SK-N-SH (cell line): ENCODE measurements at regions not wholly inside any gene's neighbourhood (a gene's known extent, or its start where the extent isn't known, plus 50 kb on each side); places are given as distances from the start of the nearest gene placed in this dataset.

Experiments used
- CTCF ChIA-PET: fragments of 300-600, 350-600 bp; formaldehyde crosslinking; extraction: SDS; loops from one replicate; lab custom pipeline; 2021; lab: Yijun Ruan, JAX
- POLR2A ChIA-PET: fragments of 350-600 bp; sonication (Branson Sonifier 250); formaldehyde crosslinking; extraction: SDS; loops from one replicate; lab custom pipeline; 2020; ENCODE audit warnings: antibody characterized with exemption, inconsistent platforms; lab: Yijun Ruan, JAX
- DNase-seq: peaks from one replicate; pipeline ENCODE4 v3.0.0; 2012
- H2AFZ ChIP-seq: fragments of 200-600 bp; sonication (generic); 2 replicates; pipeline ENCODE4 v1.8.1; 2016; ENCODE audit warnings: antibody characterized with exemption, mild to moderate bottlenecking, low read depth
- H3F3A ChIP-seq: fragments of 200-600 bp; sonication (generic); replicated peaks from 2 replicates; pipeline ENCODE3; 2016; ENCODE audit warnings: antibody characterized with exemption, mild to moderate bottlenecking; ENCODE audit not compliant: insufficient read depth
- H3K27ac ChIP-seq, 2 experiments: fragments of 200-500 bp in 1 of 2; fragments of 200-600 bp in 1 of 2; sonication (Bioruptor generic) in 1 of 2; sonication (generic), shearing (Covaris generic) in 1 of 2; 2 replicates each; pipeline versions ENCODE4 v1.5.1 to v1.6.1; 2014 to 2016; ENCODE audit warnings: low read depth in 2 of 2, inconsistent platforms in 1 of 2, low read length in 1 of 2, mild to moderate bottlenecking in 1 of 2, mixed read lengths in 1 of 2
- H3K27me3 ChIP-seq: fragments of 200-600 bp; sonication (generic), shearing (Covaris generic); 2 replicates; pipeline ENCODE4 v1.6.1; 2016; ENCODE audit warnings: mixed run types; ENCODE audit not compliant: insufficient read depth
- H3K36me3 ChIP-seq, 2 experiments: fragments of 200-500 bp in 1 of 2; fragments of 200-600 bp in 1 of 2; sonication (Bioruptor generic) in 1 of 2; sonication (generic) in 1 of 2; replicated peaks in 1 of 2; 2 replicates each; pipeline versions ENCODE3 to v1.5.1; 2014 to 2016; ENCODE audit warnings: low read length in 1 of 2, mild to moderate bottlenecking in 1 of 2; ENCODE audit not compliant: insufficient read depth in 2 of 2, control insufficient read depth in 1 of 2
- H3K4me1 ChIP-seq, 2 experiments: fragments of 200-500 bp in 1 of 2; fragments of 200-600 bp in 1 of 2; sonication (Bioruptor generic) in 1 of 2; sonication (generic), shearing (Covaris generic) in 1 of 2; 2 replicates each; pipeline versions ENCODE4 v1.5.1 to v1.6.1; 2014 to 2016; ENCODE audit warnings: low read depth in 1 of 2, low read length in 1 of 2, mixed run types in 1 of 2; ENCODE audit not compliant: insufficient read depth in 2 of 2, control insufficient read depth in 1 of 2
- H3K4me2 ChIP-seq: fragments of 200-600 bp; sonication (generic), shearing (Covaris generic); 2 replicates; pipeline ENCODE4 v1.6.1; 2017; ENCODE audit warnings: mixed run types
- H3K4me3 ChIP-seq, 2 experiments: fragments of 200-500 bp in 1 of 2; fragments of 200-600 bp in 1 of 2; sonication (Bioruptor generic) in 1 of 2; sonication (generic), shearing (Covaris generic) in 1 of 2; 2 replicates each; pipeline versions ENCODE4 v1.5.1 to v1.8.1; 2014 to 2016; ENCODE audit warnings: low read depth in 2 of 2, inconsistent platforms in 1 of 2, low read length in 1 of 2, mild to moderate bottlenecking in 1 of 2, mixed read lengths in 1 of 2, moderate library complexity in 1 of 2
- H3K79me2 ChIP-seq: fragments of 200-600 bp; sonication (generic); 2 replicates; pipeline ENCODE4 v1.8.1; 2017; ENCODE audit warnings: mild to moderate bottlenecking; ENCODE audit not compliant: insufficient read depth
- H3K9ac ChIP-seq: fragments of 200-600 bp; sonication (generic); 2 replicates; pipeline ENCODE4 v1.6.1; 2017; ENCODE audit warnings: mixed run types
- H3K9me2 ChIP-seq: fragments of 200-600 bp; sonication (generic); 2 replicates; pipeline ENCODE4 v1.6.1; 2017; ENCODE audit warnings: mixed run types
- H3K9me3 ChIP-seq: fragments of 200-600 bp; sonication (generic); 2 replicates; pipeline ENCODE4 v1.6.1; 2017; ENCODE audit warnings: mixed run types, mild to moderate bottlenecking, moderate library complexity
- H4K20me1 ChIP-seq: fragments of 200-600 bp; sonication (generic); 2 replicates; pipeline ENCODE4 v1.6.1; 2017; ENCODE audit warnings: mild to moderate bottlenecking, mixed run types; ENCODE audit not compliant: insufficient read depth
- CHD2 ChIP-seq: fragments of 150-350 bp; IDR thresholded peaks from 2 replicates; pipeline ENCODE4 v1.6.1; 2018; ENCODE audit warnings: low read length; ENCODE audit not compliant: partially characterized antibody
- ELF1 ChIP-seq: IDR thresholded peaks from 2 replicates; pipeline ENCODE4 v1.4.0; 2012
- EZH2phosphoT487 ChIP-seq: fragments of 200-600 bp; sonication (generic); IDR thresholded peaks from 2 replicates; pipeline ENCODE4 v1.6.1; 2017; ENCODE audit warnings: low read depth, mixed run types, mild to moderate bottlenecking, antibody characterized with exemption, moderate library complexity, borderline replicate concordance
- FOXJ3 ChIP-seq: sonication (generic); formaldehyde crosslinking; IDR thresholded peaks from 2 replicates; pipeline ENCODE4 v1.5.1; 2020; ENCODE audit warnings: mild to moderate bottlenecking, missing genetic modification reagents
- JUND ChIP-seq: IDR thresholded peaks from 2 replicates; pipeline ENCODE4 v1.4.0; 2012
- MAX ChIP-seq: IDR thresholded peaks from 2 replicates; pipeline ENCODE4 v1.4.0; 2012; ENCODE audit warnings: low read depth
- NFIC ChIP-seq: IDR thresholded peaks from 2 replicates; pipeline ENCODE4 v1.4.0; 2012; ENCODE audit warnings: borderline replicate concordance
- NRF1 ChIP-seq: IDR thresholded peaks from 2 replicates; pipeline ENCODE4 v1.6.1; 2012; ENCODE audit warnings: low read depth, mild to moderate bottlenecking, low read length
- POLR2AphosphoS5 ChIP-seq: IDR thresholded peaks from 2 replicates; pipeline ENCODE4 v1.6.1; 2012; ENCODE audit warnings: low read depth, low read length
- RAD21 ChIP-seq: IDR thresholded peaks from 2 replicates; pipeline ENCODE4 v1.6.1; 2012; ENCODE audit warnings: mild to moderate bottlenecking, low read length
- RCOR1 ChIP-seq: fragments of 150-350 bp; IDR thresholded peaks from 2 replicates; pipeline ENCODE4 v1.6.1; 2017; ENCODE audit warnings: antibody characterized with exemption, low read length
- REST ChIP-seq: IDR thresholded peaks from 2 replicates; pipeline ENCODE4 v1.6.1; 2012; ENCODE audit warnings: mild to moderate bottlenecking, low read depth, low read length, moderate library complexity
- RXRA ChIP-seq: IDR thresholded peaks from 2 replicates; pipeline ENCODE4 v1.4.0; 2012; ENCODE audit warnings: low read depth, mild to moderate bottlenecking, borderline replicate concordance
- SIN3A ChIP-seq: IDR thresholded peaks from 2 replicates; pipeline ENCODE4 v1.6.1; 2012; ENCODE audit warnings: low read depth, mild to moderate bottlenecking, low read length, moderate library complexity, borderline replicate concordance
- SMC3 ChIP-seq: IDR thresholded peaks from 2 replicates; pipeline ENCODE4 v1.6.1; 2012; ENCODE audit warnings: low read depth, low read length, improper control_type of control experiment
- TAF1 ChIP-seq: IDR thresholded peaks from 2 replicates; pipeline ENCODE4 v1.6.1; 2012; ENCODE audit warnings: low read depth, mild to moderate bottlenecking, low read length, moderate library complexity, borderline replicate concordance
- TEAD4 ChIP-seq: IDR thresholded peaks from 2 replicates; pipeline ENCODE4 v1.4.0; 2012; ENCODE audit warnings: mild to moderate bottlenecking, borderline replicate concordance; ENCODE audit not compliant: insufficient read depth
- YY1 ChIP-seq: IDR thresholded peaks from 2 replicates; pipeline ENCODE4 v1.4.0; 2012; ENCODE audit warnings: low read depth, mild to moderate bottlenecking
- WGBS: methylation state at CpG from one replicate; pipeline ENCODE4 v1.1.6; 2017; ENCODE audit warnings: low lambda C conversion rate; 5-methylcytosine and 5-hydroxymethylcytosine counted together
- TF ChIP-seq, protein P1 (sequence below): fragments of 200-600 bp; sonication (generic); IDR thresholded peaks from 2 replicates; pipeline ENCODE4 v1.6.1; 2017; ENCODE audit warnings: antibody characterized with exemption, mild to moderate bottlenecking, moderate library complexity

GRCh38 chr11:112410325-112410724 is 149.7 kb upstream of the PLET1 start:
- Histone ChIP-seq H3K4me3 (no peak overlapping the region), H3K27ac (no peak overlapping the region), H3K9ac (no peak overlapping the region), H3K4me1 (no peaks in the 10 kb centered on the region), H3K36me3 (no peaks in the 10 kb centered on the region), H3K9me3 (no peaks in the 10 kb centered on the region), H3K9me2 (no peaks in the 10 kb centered on the region), H3K4me2 (no peak overlapping the region), H2AFZ (no peak overlapping the region), H4K20me1 (no peaks in the 10 kb centered on the region), H3K27me3 (no peaks in the 10 kb centered on the region; the same call in 1 of the 2 replicates), H3F3A (no peaks in the 10 kb centered on the region), H3K79me2 (no peaks in the 10 kb centered on the region)
- CTCF ChIA-PET = no interaction called here
- no peak for TF ChIP-seq SIN3A
- TF ChIP-seq RCOR1 = no peak
- no peak for TF ChIP-seq EZH2phosphoT487
- no peak for TF ChIP-seq REST
- no peak for TF ChIP-seq YY1
- no peak for TF ChIP-seq ELF1
- no peak for TF ChIP-seq FOXJ3 (CRISPR knock-in tag)
- no peak for TF ChIP-seq POLR2AphosphoS5
- no peak for TF ChIP-seq MAX
- no peak for TF ChIP-seq CHD2
- TF ChIP-seq SMC3 = no peak
- no peak for TF ChIP-seq JUND
- TF ChIP-seq, protein P1, sequence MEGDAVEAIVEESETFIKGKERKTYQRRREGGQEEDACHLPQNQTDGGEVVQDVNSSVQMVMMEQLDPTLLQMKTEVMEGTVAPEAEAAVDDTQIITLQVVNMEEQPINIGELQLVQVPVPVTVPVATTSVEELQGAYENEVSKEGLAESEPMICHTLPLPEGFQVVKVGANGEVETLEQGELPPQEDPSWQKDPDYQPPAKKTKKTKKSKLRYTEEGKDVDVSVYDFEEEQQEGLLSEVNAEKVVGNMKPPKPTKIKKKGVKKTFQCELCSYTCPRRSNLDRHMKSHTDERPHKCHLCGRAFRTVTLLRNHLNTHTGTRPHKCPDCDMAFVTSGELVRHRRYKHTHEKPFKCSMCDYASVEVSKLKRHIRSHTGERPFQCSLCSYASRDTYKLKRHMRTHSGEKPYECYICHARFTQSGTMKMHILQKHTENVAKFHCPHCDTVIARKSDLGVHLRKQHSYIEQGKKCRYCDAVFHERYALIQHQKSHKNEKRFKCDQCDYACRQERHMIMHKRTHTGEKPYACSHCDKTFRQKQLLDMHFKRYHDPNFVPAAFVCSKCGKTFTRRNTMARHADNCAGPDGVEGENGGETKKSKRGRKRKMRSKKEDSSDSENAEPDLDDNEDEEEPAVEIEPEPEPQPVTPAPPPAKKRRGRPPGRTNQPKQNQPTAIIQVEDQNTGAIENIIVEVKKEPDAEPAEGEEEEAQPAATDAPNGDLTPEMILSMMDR = no peak
- TF ChIP-seq RXRA = no peak
- TF ChIP-seq NRF1 = no peak
- no peak for TF ChIP-seq RAD21
- no peak for TF ChIP-seq TEAD4
- no peak for TF ChIP-seq TAF1
- TF ChIP-seq NFIC = no peak
- POLR2A ChIA-PET = no interaction called here
- 21% methylated on average over 6 of the region's 6 CpGs for WGBS
- no peak for DNase-seq
